Renal cortex interstitium (tissue), 11 donors: ENCODE measurements at regions not wholly inside any gene's neighbourhood (a gene's known extent, or its start where the extent isn't known, plus 50 kb on each side); places are given as distances from the start of the nearest gene placed in this dataset.
"Not testable (repeated sequence)": the region's sequence is repeated elsewhere in the genome, so short reads cannot be mapped to it uniquely, and the experiment has no call there.

Source experiments
- DNase-seq, 11 donors: peaks; one replicate each; pipeline ENCODE4 v3.0.0-alpha.2; 2013; ENCODE audit warnings: low read depth in 9 of 11, low spot score in 4 of 11; ENCODE audit errors: extremely low read depth in 1 of 11

DNA sequence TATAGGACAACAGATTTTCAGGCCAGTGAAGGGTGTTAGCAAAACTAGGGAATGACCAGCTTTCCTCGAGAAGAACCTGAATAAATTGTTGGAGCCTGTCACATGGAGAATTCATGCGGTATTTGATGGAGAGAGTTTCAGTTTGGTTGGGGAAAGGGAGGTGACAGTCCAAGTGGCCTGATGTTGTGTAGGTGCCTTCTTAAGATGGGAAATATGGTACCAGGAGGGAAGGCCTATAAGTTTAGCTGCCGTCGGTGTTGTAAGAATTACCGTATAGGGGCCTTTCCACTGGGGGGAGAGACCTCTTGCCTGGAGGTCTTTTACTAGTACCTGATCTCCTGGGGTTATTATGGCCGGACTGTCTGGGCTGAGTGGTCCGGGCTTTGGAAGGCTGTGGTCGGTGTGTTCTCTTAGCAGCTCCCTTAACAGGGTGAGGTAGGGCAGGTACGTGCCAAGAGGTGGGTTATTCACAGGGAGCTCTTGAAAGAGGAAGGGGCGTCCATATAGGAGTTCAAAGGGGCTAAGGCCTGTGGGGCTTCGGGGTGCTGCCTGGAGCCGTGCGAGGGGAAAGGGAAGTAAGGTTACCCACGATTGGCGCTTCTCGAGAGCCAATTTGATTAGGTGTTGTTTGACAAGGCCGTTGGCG lies 641.1 kb upstream of the DPP6 start:
- DNase-seq, result not testable (repeated sequence)

DNA sequence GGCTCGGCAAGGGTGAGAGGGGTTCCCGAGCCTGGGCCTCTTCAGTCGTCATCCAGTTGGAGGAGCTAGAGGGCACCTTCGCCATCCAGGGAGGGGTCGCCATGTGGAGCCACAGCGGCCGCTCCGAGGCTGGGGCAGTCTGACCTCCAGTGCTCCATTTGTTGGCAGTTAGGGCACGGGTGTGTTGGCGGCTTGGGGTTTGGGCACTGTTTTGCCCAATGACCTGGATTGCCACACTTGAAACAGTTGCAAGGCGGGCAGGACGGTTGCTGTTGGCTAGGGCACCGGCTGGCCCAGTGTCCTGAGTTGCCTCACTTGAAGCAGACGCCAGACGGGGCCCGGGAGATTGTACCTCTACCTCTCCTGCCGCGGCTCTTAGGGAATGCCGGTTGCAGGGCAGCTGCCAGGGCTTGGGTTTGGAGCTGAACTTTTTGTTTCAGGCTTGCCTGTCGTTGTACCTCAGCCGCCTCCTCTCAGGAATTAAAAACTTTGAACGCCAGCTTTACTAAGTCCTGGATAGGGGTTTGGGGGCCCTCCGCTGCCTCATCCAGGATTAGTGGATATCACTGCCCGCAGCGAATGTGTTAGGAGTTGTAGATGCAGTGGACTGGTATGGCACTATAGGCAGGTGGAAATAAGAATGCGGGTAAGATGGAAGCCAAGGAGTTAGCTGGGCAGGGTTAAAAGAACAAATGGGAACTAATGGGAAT lies 639.9 kb upstream of the DPP6 start:
- not testable (repeated sequence) for DNase-seq

GRCh38 chr7:153412824-153413198 lies 639.4 kb upstream of the DPP6 start:
- DNase-seq, result not testable (repeated sequence)

DNA sequence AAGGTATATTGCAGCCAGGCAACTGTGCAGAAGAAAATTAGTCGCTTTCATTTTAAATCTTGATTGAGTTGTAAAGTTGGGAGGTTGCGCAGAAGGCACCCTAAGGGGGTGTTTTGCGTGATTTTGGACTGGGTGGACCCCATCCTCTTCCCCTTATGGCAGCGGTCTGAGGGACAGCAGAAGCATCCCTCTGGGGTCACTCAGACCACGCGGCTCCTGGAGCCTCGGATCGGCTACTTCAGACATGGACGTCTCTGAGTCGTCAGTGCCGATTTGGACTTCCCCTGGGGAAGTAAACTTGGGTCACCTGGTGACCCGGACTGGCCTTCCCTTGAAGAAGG lies 639.0 kb upstream of the DPP6 start:
- no peak for DNase-seq

DNA sequence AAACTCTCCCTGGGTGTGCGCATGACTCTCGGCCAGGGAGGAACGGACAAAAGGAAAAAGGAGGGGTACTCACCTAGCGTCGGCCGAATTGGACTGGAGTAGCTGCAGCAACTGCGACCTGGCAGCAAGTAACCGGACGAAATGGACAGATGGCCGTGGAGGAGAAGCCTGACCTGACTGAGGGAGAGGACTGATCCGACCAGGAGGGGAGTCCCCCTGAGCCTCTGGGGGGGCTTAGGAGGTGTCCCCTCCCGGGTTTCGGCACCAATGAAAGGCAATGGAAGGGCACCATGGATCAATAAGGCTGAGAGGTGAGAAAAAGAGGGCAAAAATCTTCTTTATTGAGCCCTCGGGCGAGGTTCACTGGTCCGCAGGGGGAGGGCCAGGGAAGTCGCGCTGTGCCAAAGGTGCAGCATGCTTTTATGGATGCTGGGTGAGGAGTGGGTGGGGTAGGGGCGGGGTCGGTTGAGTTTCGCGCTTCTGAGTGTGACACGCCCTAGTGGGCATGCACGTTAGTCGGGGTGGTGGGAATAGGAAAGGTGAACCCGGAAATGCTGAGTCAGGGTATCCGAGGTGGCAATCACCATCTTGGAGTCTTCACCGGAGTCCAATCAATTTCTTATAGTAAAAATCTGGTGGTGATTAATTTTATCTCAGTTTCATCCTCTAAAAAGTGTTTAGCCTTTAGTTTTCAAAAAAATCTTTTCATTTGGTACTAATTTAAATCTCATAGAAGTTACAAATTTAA lies 638.5 kb upstream of the DPP6 start:
- DNase-seq, result no peak

DNA sequence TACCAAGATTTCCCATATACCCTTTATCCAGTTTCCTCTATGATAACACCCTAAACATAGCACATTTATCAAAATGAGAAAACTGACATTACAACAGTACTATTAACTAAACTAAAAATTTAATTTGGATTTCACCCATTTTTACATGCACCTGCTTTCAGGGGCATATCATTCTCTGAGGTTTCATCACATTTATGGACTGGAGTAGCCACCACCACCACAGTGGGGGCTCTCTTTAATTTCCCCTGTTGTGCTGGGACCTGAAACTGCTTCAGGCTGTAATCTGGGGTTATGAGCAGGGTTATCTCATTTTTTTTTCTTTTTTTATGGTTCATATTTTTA lies 637.9 kb upstream of the DPP6 start:
- no peak for DNase-seq

GRCh38 chr7:153415632-153416031 lies 636.6 kb upstream of the DPP6 start:
- DNase-seq, result no peak

DNA sequence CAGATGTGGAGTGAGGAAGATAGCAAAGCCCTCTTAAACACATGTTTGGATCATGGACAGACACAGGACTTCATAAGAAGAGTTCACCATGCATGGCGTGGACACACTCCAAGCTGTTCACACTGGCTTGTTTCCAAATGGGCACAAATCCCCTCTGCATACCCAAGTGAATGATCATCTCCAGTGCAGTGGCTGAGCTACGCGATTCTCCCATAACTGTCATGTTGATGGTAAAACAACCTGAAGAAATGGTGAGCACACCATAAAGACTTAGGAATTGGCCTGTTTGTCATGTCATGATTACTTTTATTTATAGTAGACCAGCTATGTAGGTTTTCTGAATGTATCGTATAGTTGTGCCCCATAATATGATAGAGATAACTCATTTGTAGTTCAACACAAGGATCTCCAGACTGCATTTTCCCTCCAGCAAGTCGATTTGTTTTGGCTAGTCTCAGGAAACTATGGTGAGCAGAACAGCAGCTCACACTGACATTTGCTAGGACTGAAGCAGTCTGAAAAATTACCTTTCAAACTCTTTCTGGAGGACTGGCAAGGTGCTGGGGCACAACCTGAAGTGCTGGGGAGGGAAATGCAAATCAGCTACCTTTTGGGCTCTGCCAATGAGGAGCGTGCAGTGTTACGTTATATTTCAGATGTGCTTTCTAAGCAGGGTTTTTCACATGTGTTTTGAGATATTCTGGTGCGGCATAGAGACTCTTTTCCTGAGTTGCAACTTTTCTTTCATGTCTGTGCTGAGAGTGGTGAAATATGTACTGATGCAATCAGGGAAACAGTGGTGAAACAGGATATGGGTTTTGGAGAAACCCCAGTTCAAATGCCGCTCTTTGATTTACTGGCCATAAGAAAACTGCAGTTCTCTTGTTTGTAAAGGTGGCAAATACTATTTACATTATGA lies 629.6 kb upstream of the DPP6 start:
- DNase-seq, result no peak

GRCh38 chr7:153423210-153423590 lies 629.0 kb upstream of the DPP6 start:
- no peak for DNase-seq

GRCh38 chr7:153430931-153431330 lies 621.3 kb upstream of the DPP6 start:
- DNase-seq, result no peak

DNA sequence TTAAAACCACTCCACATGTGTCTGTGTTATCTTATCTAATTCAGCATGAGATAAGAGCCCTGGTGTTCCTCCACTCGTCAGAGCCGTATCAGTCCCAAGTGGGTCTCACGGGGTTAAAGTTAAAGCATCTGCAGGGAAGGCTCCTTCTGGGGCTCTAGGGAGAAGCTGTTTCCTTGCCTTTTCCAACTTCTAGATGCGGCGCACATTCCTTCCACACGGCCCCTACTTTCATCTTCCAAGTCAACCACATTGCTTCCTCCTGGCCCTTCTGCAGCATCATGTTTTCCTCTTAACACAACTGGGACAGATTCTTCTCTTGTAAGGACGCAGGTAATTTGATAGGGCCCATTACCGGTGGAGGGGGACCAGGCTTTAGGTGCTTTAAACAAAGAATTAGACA lies 620.1 kb upstream of the DPP6 start:
- no peak for DNase-seq

GRCh38 chr7:153433223-153433622 lies 619.0 kb upstream of the DPP6 start:
- no peak for DNase-seq

DNA sequence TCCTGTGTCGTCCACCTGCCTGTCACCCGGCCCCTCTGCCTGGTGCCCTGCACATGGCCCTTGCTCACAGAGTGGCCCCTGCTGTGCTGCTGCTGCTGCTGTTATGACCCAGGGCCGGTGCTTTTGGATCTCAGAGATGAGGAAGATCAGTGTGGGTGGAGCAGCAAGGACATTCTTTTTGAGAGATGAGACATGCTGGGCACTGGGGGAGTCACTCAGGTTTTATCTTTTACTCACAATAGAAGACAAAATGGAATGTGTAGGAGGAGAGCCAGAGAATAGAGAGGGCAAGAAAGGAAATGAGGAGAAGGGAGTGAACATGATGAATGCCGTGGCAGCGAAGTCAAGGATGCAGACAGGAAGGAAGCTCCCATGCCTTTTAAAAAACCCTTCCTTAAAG lies 611.5 kb upstream of the DPP6 start:
- peak in 2 of 11 donors; percentile 51 to 59 for DNase-seq

GRCh38 chr7:153443032-153443701 lies 609.0 kb upstream of the DPP6 start:
- DNase-seq, result peak in 8 of 11 donors; percentile 65 to 87 (median 78)

- DNase-seq, result no peak
These were observed 607.6 kb upstream of the DPP6 start for GRCh38 chr7:153444641-153445040.

- no peak for DNase-seq
These were observed 606.6 kb upstream of the DPP6 start for GRCh38 chr7:153445641-153446040.

- DNase-seq, result no peak
These were observed 605.7 kb upstream of the DPP6 start for GRCh38 chr7:153446490-153446889.

DNA sequence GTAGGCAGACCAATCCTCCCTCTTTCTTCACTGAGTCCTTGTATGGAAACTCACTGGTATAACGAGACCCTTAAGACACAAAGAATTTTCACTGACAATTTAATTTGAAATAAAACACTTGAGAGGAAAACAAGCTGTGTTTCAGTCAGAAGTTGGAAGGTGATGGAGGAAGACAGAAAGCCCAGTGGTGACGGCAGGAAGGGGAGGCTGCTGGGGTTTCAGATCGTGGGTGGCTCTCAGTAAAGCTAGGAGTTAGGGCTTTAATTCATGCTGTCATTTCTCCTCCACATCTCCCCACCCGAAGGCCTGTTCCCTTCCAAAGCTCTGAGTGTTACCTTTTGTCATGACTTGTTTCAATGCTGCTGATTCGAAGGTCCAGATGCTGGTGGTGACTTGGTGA lies 605.2 kb upstream of the DPP6 start:
- DNase-seq, result peak in 7 of 11 donors; percentile 49 to 77 (median 64)

DNA sequence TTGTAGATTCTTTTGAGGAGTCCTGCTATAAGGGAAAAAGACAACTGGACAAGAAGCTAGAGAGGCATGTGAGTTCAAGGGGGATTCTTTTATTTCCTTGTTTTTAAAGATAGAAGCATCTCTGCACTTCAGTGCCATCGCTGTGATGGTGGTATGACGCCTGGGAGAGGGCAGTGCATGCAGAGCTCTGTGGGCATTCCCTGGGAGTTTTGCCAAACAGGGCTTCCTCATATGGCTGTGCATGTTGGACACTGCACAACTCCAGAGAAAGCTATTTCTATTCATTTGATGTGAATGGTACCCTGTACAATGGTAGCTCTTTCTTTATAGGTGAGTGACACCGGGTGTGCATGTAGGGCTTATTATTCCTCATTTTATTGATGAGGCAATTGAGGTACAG lies 599.5 kb upstream of the DPP6 start:
- DNase-seq, result no peak
